Stomach (tissue), 4 donors: ENCODE measurements at regions not wholly inside any gene's neighbourhood (a gene's known extent, or its start where the extent isn't known, plus 50 kb on each side); places are given as distances from the start of the nearest gene placed in this dataset.

Experiments used
- EP300 ChIP-seq: sonication (generic); formaldehyde crosslinking; IDR thresholded peaks from one replicate; pipeline ENCODE4 v1.6.1; 2017; ENCODE audit warnings: antibody characterized with exemption
- TF ChIP-seq, protein P1 (sequence below), 7 experiments: fragments of 450-650 bp in 4 of 7; fragments of 200-600 bp in 3 of 7; sonication (generic) in 3 of 7; IDR thresholded peaks; one replicate each; pipeline ENCODE4 v1.5.1; 2016 to 2019; ENCODE audit warnings: antibody characterized with exemption in 7 of 7, control low read depth in 2 of 7, mild to moderate bottlenecking in 1 of 7

DNA sequence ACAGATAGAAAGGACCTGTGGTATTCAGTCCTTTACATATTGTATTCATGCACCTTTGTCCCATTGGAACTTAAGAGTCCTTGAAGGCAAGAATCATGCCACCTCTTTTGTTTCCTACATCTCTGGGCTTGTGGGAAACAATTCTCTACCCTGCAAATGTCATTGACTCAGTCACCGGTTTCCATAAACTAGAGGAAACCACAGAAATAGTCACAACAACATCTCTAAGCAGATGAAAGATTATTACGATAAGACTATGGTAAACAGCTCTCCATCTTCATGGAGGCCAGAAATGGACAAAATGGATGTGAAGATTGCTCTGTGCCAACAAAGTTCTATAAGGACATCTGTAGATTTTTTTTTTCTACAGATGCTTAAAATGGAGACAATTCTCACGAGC, 165.5 kb downstream of the PIK3R1 start:
- TF ChIP-seq, protein P1, sequence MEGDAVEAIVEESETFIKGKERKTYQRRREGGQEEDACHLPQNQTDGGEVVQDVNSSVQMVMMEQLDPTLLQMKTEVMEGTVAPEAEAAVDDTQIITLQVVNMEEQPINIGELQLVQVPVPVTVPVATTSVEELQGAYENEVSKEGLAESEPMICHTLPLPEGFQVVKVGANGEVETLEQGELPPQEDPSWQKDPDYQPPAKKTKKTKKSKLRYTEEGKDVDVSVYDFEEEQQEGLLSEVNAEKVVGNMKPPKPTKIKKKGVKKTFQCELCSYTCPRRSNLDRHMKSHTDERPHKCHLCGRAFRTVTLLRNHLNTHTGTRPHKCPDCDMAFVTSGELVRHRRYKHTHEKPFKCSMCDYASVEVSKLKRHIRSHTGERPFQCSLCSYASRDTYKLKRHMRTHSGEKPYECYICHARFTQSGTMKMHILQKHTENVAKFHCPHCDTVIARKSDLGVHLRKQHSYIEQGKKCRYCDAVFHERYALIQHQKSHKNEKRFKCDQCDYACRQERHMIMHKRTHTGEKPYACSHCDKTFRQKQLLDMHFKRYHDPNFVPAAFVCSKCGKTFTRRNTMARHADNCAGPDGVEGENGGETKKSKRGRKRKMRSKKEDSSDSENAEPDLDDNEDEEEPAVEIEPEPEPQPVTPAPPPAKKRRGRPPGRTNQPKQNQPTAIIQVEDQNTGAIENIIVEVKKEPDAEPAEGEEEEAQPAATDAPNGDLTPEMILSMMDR (IDR thresholded peaks at IDR 0.05) = no peak
- no peak for TF ChIP-seq EP300
